Gastroesophageal sphincter (tissue), 4 donors: ENCODE measurements at regions not wholly inside any gene's neighbourhood (a gene's known extent, or its start where the extent isn't known, plus 50 kb on each side); places are given as distances from the start of the nearest gene placed in this dataset.

ENCODE experiments used
- ATAC-seq: fragments of 150-250 bp; one replicate; pipeline ENCODE4 v1.9.1; 2016; ENCODE audit warnings: mild to moderate bottlenecking, moderate library complexity
- H3K27ac ChIP-seq, 4 donors: fragments of 200-600 bp; sonication (generic) in 3 of 4; 1 replicate in 3 of 4; 2 replicates in 1 of 4; pipeline ENCODE4 v1.5.1; 2016 to 2019
- H3K27me3 ChIP-seq: fragments of 200-600 bp; sonication (generic); one replicate; pipeline ENCODE4 v1.5.1; 2019
- H3K36me3 ChIP-seq, 2 donors: fragments of 200-600 bp; sonication (generic); one replicate each; pipeline ENCODE4 v1.5.1; 2019; ENCODE audit warnings: control low read depth in 1 of 2
- H3K4me1 ChIP-seq, 3 donors: fragments of 200-600 bp; sonication (generic); 1 replicate in 2 of 3; 2 replicates in 1 of 3; pipeline ENCODE4 v1.5.1; 2016 to 2019; ENCODE audit warnings: control low read depth in 2 of 3
- H3K4me3 ChIP-seq, 2 donors: fragments of 200-600 bp; sonication (generic); one replicate each; pipeline ENCODE4 v1.5.1; 2019; ENCODE audit warnings: mild to moderate bottlenecking in 1 of 2, moderate library complexity in 1 of 2
- H3K9me3 ChIP-seq, 3 donors: fragments of 200-600 bp; sonication (generic); one replicate each; pipeline ENCODE4 v1.5.1; 2017 to 2019; ENCODE audit warnings: control low read depth in 2 of 3
- CTCF ChIP-seq, 4 experiments: fragments of 200-600 bp in 2 of 4; fragments of 450-650 bp in 2 of 4; sonication (generic) in 1 of 4; IDR thresholded peaks; one replicate each; pipeline ENCODE4 v1.5.1; 2017 to 2019; ENCODE audit warnings: antibody characterized with exemption in 4 of 4, mild to moderate bottlenecking in 2 of 4, moderate library complexity in 2 of 4
- EP300 ChIP-seq: sonication (generic); formaldehyde crosslinking; IDR thresholded peaks from one replicate; pipeline ENCODE4 v1.6.1; 2017; ENCODE audit warnings: antibody characterized with exemption, mild to moderate bottlenecking
- POLR2A ChIP-seq, 2 donors: fragments of 450-650 bp; IDR thresholded peaks; one replicate each; pipeline ENCODE4 v1.6.1; 2017; ENCODE audit warnings: antibody characterized with exemption in 2 of 2, mild to moderate bottlenecking in 2 of 2, moderate library complexity in 1 of 2
- POLR2AphosphoS5 ChIP-seq: sonication (generic); formaldehyde crosslinking; IDR thresholded peaks from one replicate; pipeline ENCODE4 v1.6.1; 2017; ENCODE audit warnings: antibody characterized with exemption
- WGBS, 2 donors: methylation state at CpG; one replicate each; pipeline ENCODE4 v1.1.5; 2018; ENCODE audit warnings: low coverage in 1 of 2; 5-methylcytosine and 5-hydroxymethylcytosine counted together

- Histone ChIP-seq H3K9me3 (no peaks in the 10 kb centered on the region), H3K27me3 (no peaks in the 10 kb centered on the region), H3K4me3 (no peak overlapping the region), H3K36me3 (no peaks in the 10 kb centered on the region), H3K27ac (no peak overlapping the region), H3K4me1 (no peaks in the 10 kb centered on the region)
- ATAC-seq = no peak
- TF ChIP-seq EP300 (no peak), POLR2A (IDR thresholded peaks at IDR 0.05) (no peak), CTCF (IDR thresholded peaks at IDR 0.05) (no peak), POLR2AphosphoS5 (no peak)
- WGBS, 2 donors = 42 to 52% methylated on average over 3 of the region's 3 CpGs
Observed at GRCh38 chr13:72050251-72050650, 183.2 kb upstream of the DACH1 start.

GRCh38 chr13:72043366-72043765, 176.4 kb upstream of the DACH1 start:
- TF ChIP-seq POLR2AphosphoS5 = no peak
- TF ChIP-seq POLR2A (IDR thresholded peaks at IDR 0.05) = no peak
- no peak overlapping the region for H3K27ac ChIP-seq
- WGBS, 2 donors = 57 to 73% methylated on average over 4 of the region's 4 CpGs

GRCh38 chr13:72041165-72041564, 174.2 kb upstream of the DACH1 start:
- Histone ChIP-seq H3K27me3 (no peaks in the 10 kb centered on the region), H3K4me1 (no peaks in the 10 kb centered on the region), H3K27ac (no peak overlapping the region), H3K9me3 (no peaks in the 10 kb centered on the region), H3K4me3 (no peak overlapping the region), H3K36me3 (no peaks in the 10 kb centered on the region)
- no peak for TF ChIP-seq POLR2A (IDR thresholded peaks at IDR 0.05)
- TF ChIP-seq EP300 = no peak
- no peak for TF ChIP-seq POLR2AphosphoS5
- TF ChIP-seq CTCF (IDR thresholded peaks at IDR 0.05) = no peak
- no peak for ATAC-seq
- WGBS, 2 donors = 67 to 69% methylated on average over 2 of the region's 2 CpGs

More at GRCh38 chr13:72043366-72043765, 176.4 kb upstream of the DACH1 start:
- H3K9me3 ChIP-seq = no peaks in the 10 kb centered on the region
- H3K4me1 ChIP-seq = no peaks in the 10 kb centered on the region
- no peaks in the 10 kb centered on the region for H3K36me3 ChIP-seq
- H3K4me3 ChIP-seq = no peak overlapping the region
- no peak for ATAC-seq
- no peaks in the 10 kb centered on the region for H3K27me3 ChIP-seq

GRCh38 chr13:72039126-72039525, 172.1 kb upstream of the DACH1 start:
- Histone ChIP-seq H3K4me1 (no peaks in the 10 kb centered on the region), H3K9me3 (no peaks in the 10 kb centered on the region), H3K36me3 (no peaks in the 10 kb centered on the region), H3K27ac (no peak overlapping the region), H3K4me3 (no peak overlapping the region), H3K27me3 (no peaks in the 10 kb centered on the region)
- 81 to 94% methylated on average over 3 of the region's 3 CpGs for WGBS, 2 donors
- TF ChIP-seq POLR2A (IDR thresholded peaks at IDR 0.05) (no peak), EP300 (no peak), POLR2AphosphoS5 (no peak), CTCF (IDR thresholded peaks at IDR 0.05) (no peak)
- ATAC-seq = no peak

GRCh38 chr13:72029981-72030380, 163.0 kb upstream of the DACH1 start:
- no peak overlapping the region for H3K4me3 ChIP-seq
- H3K36me3 ChIP-seq = no peaks in the 10 kb centered on the region
- peaks cover 0 to 22% (median 0%) of the 10 kb centered on the region in 3 donors for H3K9me3 ChIP-seq
- TF ChIP-seq CTCF (IDR thresholded peaks at IDR 0.05) = no peak
- TF ChIP-seq POLR2A (IDR thresholded peaks at IDR 0.05) = no peak
- TF ChIP-seq POLR2AphosphoS5 = no peak
- no peak for TF ChIP-seq EP300
- no peaks in the 10 kb centered on the region for H3K4me1 ChIP-seq
- WGBS, 2 donors = 76 to 83% methylated on average over 2 to 3 of the region's 3 CpGs
- no peaks in the 10 kb centered on the region for H3K27me3 ChIP-seq
- no peak overlapping the region for H3K27ac ChIP-seq
- ATAC-seq = no peak
